Left cardiac atrium (tissue), 4 donors: ENCODE measurements at regions not wholly inside any gene's neighbourhood (a gene's known extent, or its start where the extent isn't known, plus 50 kb on each side); places are given as distances from the start of the nearest gene placed in this dataset.
"Not testable (repeated sequence)": the region's sequence is repeated elsewhere in the genome, so short reads cannot be mapped to it uniquely, and the experiment has no call there.

Source experiments
- ATAC-seq, 2 donors: fragments of 200-7000 bp; cut with Tn5 transposase; one replicate each; pipeline ENCODE4 v1.9.1; 2020; ENCODE audit warnings: mild to moderate bottlenecking in 2 of 2, moderate library complexity in 2 of 2
- DNase-seq: peaks from one replicate; pipeline ENCODE4 v3.0.0-alpha.2; 2020
- intact Hi-C, 2 donors: fragments of 100-400 bp; cut with DNase I; formaldehyde crosslinking; loops; one replicate each; pipeline versions ENCODE4 v1.14.1 to v1.15.1; 2022 to 2023
- donor health status: DM: no; HTN: yes; CAD: no.
- donor health status: DM: no; HTN: yes; CAD: no; lungs with severe emphysema.
- donor health status: DM: yes; HTN: yes; CAD: no.
- donor health status: Dilated cardiomyopathy.

- intact Hi-C loops = no loop called here
- DNase-seq (no peak), ATAC-seq (peak in 1 of 2 donors; percentile 44)
Observed at GRCh38 chr5:42309865-42310264, 113.4 kb upstream of the GHR start.

- ATAC-seq (no peak), DNase-seq (no peak)
- intact Hi-C loops = no loop called here
Observed at GRCh38 chr5:42315214-42315613, 108.0 kb upstream of the GHR start.

- no peak for ATAC-seq
- intact Hi-C loops = no loop called here
Observed at GRCh38 chr5:42317575-42317974, 105.7 kb upstream of the GHR start.

GRCh38 chr5:42319546-42319945 lies 103.7 kb upstream of the GHR start:
- DNase-seq, ATAC-seq, intact Hi-C loops: not testable (repeated sequence)

More at GRCh38 chr5:42317575-42317974, 105.7 kb upstream of the GHR start:
- no peak for DNase-seq

- no peak for ATAC-seq
Observed at GRCh38 chr5:42321785-42322184, 101.5 kb upstream of the GHR start.

GRCh38 chr5:42337143-42337542 lies 86.1 kb upstream of the GHR start:
- no peak for ATAC-seq
- no peak for DNase-seq
- intact Hi-C loops = no loop called here

More at GRCh38 chr5:42321785-42322184, 101.5 kb upstream of the GHR start:
- DNase-seq = no peak
- intact Hi-C loops = no loop called here

- no peak for ATAC-seq
- intact Hi-C loops = no loop called here
- DNase-seq = no peak
Observed at GRCh38 chr5:42337607-42338006, 85.6 kb upstream of the GHR start.

- intact Hi-C loops = no loop called here
- ATAC-seq (no peak), DNase-seq (no peak)
Observed at GRCh38 chr5:42338136-42338535, 85.1 kb upstream of the GHR start.

- no peak for ATAC-seq
- DNase-seq = no peak
- intact Hi-C loops = no loop called here
Observed at GRCh38 chr5:42349163-42349562, 74.1 kb upstream of the GHR start.

GRCh38 chr5:42351956-42352355 lies 71.3 kb upstream of the GHR start:
- no peak for DNase-seq
- intact Hi-C loops = no loop called here
- no peak for ATAC-seq

GRCh38 chr5:42360056-42360455 lies 63.2 kb upstream of the GHR start:
- intact Hi-C loops = no loop called here
- DNase-seq = no peak
- peak in 1 of 2 donors; percentile 48 for ATAC-seq

GRCh38 chr5:42360616-42361314 lies 62.5 kb upstream of the GHR start:
- DNase-seq = no peak
- intact Hi-C loops = no loop called here
- no peak for ATAC-seq

GRCh38 chr5:42361315-42361688 lies 61.9 kb upstream of the GHR start:
- intact Hi-C loops = no loop called here
- DNase-seq (no peak), ATAC-seq (no peak)

- ATAC-seq = no peak
- DNase-seq = no peak
- intact Hi-C loops = no loop called here
Observed at GRCh38 chr5:42366051-42366450, 57.2 kb upstream of the GHR start.
